ENCODE measurements at regions not wholly inside any gene's neighbourhood (a gene's known extent, or its start where the extent isn't known, plus 50 kb on each side); places are given as distances from the start of the nearest gene placed in this dataset.

GRCh38 chr20:56833427-56833826, 204.3 kb downstream of the TFAP2C start:
- in situ Hi-C loops (cut with HindIII; ENCODE audit: low pct_unique_long_range_greater_than_20kb, low sequenced_read_pairs), result no loop called here
- no peaks in the 10 kb centered on the region for H3K9me3 ChIP-seq (ENCODE audit: control insufficient read depth, insufficient read depth, low read depth, low read length)
- DNase-seq (ENCODE audit: low read depth, low spot score) (no peak), ATAC-seq (no peak)
- no peaks in the 10 kb centered on the region for H3K36me3 ChIP-seq (ENCODE audit: control insufficient read depth, insufficient read depth, low read length)
- POLR2A ChIA-PET, result no interaction called here
- CTCF ChIA-PET, result no interaction called here
- intact Hi-C loops (cut with micrococcal nuclease; ENCODE audit: unreplicated experiment), result no loop called here
- TF ChIP-seq REST (IDR thresholded peaks at IDR 0.05; ENCODE audit: insufficient read depth in 1 of 2, low read depth in 2 of 2, low read length in 1 of 2), result no peak
- TF ChIP-seq TCF7L2 (IDR thresholded peaks at IDR 0.05; ENCODE audit: low read depth, low read length), result no peak
- no peak for TF ChIP-seq CTCF (IDR thresholded peaks at IDR 0.05)
- no peak for TF ChIP-seq POLR2AphosphoS5 (IDR thresholded peaks at IDR 0.05; ENCODE audit: low read depth, low read length)
- no peak for TF ChIP-seq SIN3A (IDR thresholded peaks at IDR 0.05; ENCODE audit: borderline replicate concordance, insufficient read depth, low read depth, low read length)
- H3K4me1 ChIP-seq (ENCODE audit: control insufficient read depth, insufficient read depth, low read length), result no peaks in the 10 kb centered on the region
- H3K27me3 ChIP-seq (ENCODE audit: control insufficient read depth, insufficient read depth, low read length), result peaks cover 10% of the 10 kb centered on the region; the same call in 1 of the 2 replicates
- H3K4me3 ChIP-seq (ENCODE audit: low read depth in 2 of 2, low read length in 2 of 2), result no peak overlapping the region
- no peak overlapping the region for H3K27ac ChIP-seq (ENCODE audit: low read length)
- BruUV-seq (replicated peaks), result no TSS peak

- in situ Hi-C loops (cut with HindIII; ENCODE audit: low pct_unique_long_range_greater_than_20kb, low sequenced_read_pairs), result no loop called here
- intact Hi-C loops (cut with micrococcal nuclease; ENCODE audit: unreplicated experiment), result no loop called here
- H3K27me3 ChIP-seq (ENCODE audit: control insufficient read depth, insufficient read depth, low read length), result peaks cover 10% of the 10 kb centered on the region; the same call in 1 of the 2 replicates
- no peak for DNase-seq (ENCODE audit: low read depth, low spot score)
- TF ChIP-seq REST (IDR thresholded peaks at IDR 0.05; ENCODE audit: insufficient read depth in 1 of 2, low read depth in 2 of 2, low read length in 1 of 2) (no peak), POLR2AphosphoS5 (IDR thresholded peaks at IDR 0.05; ENCODE audit: low read depth, low read length) (no peak), TCF7L2 (IDR thresholded peaks at IDR 0.05; ENCODE audit: low read depth, low read length) (no peak), SIN3A (IDR thresholded peaks at IDR 0.05; ENCODE audit: borderline replicate concordance, insufficient read depth, low read depth, low read length) (no peak), CTCF (IDR thresholded peaks at IDR 0.05) (no peak)
- H3K9me3 ChIP-seq (ENCODE audit: control insufficient read depth, insufficient read depth, low read depth, low read length), result no peaks in the 10 kb centered on the region
- H3K4me3 ChIP-seq (ENCODE audit: low read depth in 2 of 2, low read length in 2 of 2), result no peak overlapping the region
- no peaks in the 10 kb centered on the region for H3K4me1 ChIP-seq (ENCODE audit: control insufficient read depth, insufficient read depth, low read length)
- no TSS peak for BruUV-seq (replicated peaks)
- no peaks in the 10 kb centered on the region for H3K36me3 ChIP-seq (ENCODE audit: control insufficient read depth, insufficient read depth, low read length)
- ATAC-seq, result no peak
- ChIA-PET CTCF (interaction anchor here (0.6 kb wide), 1 partner anchor 52 kb away, joined by 3 read pairs; no protein-coding TSS in a partner anchor), POLR2A (no interaction called here)
- H3K27ac ChIP-seq (ENCODE audit: low read length), result no peak overlapping the region
Measured at GRCh38 chr20:56835829-56836550, 206.9 kb downstream of the TFAP2C start.
